D721Med (cell line): ENCODE measurements at regions not wholly inside any gene's neighbourhood (a gene's known extent, or its start where the extent isn't known, plus 50 kb on each side); places are given as distances from the start of the nearest gene placed in this dataset.
"Not testable (repeated sequence)": the region's sequence is repeated elsewhere in the genome, so short reads cannot be mapped to it uniquely, and the experiment has no call there.

ENCODE experiments used
- DNase-seq: peaks from one replicate; pipeline ENCODE4 v3.0.0; 2011; ENCODE audit warnings: low spot score; ENCODE audit not compliant: insufficient read length
- FAIRE-seq: peaks from 2 replicates; lab custom pipeline; 2011; peaks lifted over from hg19 to GRCh38; lab: Jason Lieb, UNC
- CTCF ChIP-seq: IDR thresholded peaks from 2 replicates; pipeline ENCODE4 v1.5.1; 2012; ENCODE audit warnings: mild to moderate bottlenecking, control low read depth; ENCODE audit not compliant: insufficient read depth; ENCODE audit errors: missing control alignments

GRCh38 chr5:89308606-89309040 is 425.6 kb upstream of the MEF2C start:
- FAIRE-seq: no peak
- DNase-seq: no peak
- TF ChIP-seq CTCF: no peak

GRCh38 chr5:89307972-89308371 is 425.0 kb upstream of the MEF2C start:
- DNase-seq (no peak), FAIRE-seq (peak; percentile 29)
- TF ChIP-seq CTCF: no peak

- not testable (repeated sequence) for DNase-seq, FAIRE-seq
Observed at GRCh38 chr5:89307141-89307540, 424.2 kb upstream of the MEF2C start.

GRCh38 chr5:89303033-89303480 is 420.1 kb upstream of the MEF2C start:
- TF ChIP-seq CTCF: no peak
- DNase-seq (no peak), FAIRE-seq (no peak)

GRCh38 chr5:89302102-89302891 is 419.3 kb upstream of the MEF2C start:
- FAIRE-seq: no peak
- no peak for DNase-seq
- TF ChIP-seq CTCF: no peak

- FAIRE-seq: no peak
- TF ChIP-seq CTCF: no peak
- no peak for DNase-seq
Observed at GRCh38 chr5:89301321-89302025, 418.5 kb upstream of the MEF2C start.

GRCh38 chr5:89300426-89300970 is 417.5 kb upstream of the MEF2C start:
- DNase-seq (no peak), FAIRE-seq (no peak)
- no peak for TF ChIP-seq CTCF
